Neural cell (in vitro differentiated cells): ENCODE measurements at regions not wholly inside any gene's neighbourhood (a gene's known extent, or its start where the extent isn't known, plus 50 kb on each side); places are given as distances from the start of the nearest gene placed in this dataset.

ENCODE experiments used
- H2AFZ ChIP-seq: fragments of 200-600, 300-800 bp; sonication (generic), shearing (Covaris generic); 2 replicates; pipeline ENCODE4 v1.6.0; 2014; ENCODE audit warnings: low read depth, mild to moderate bottlenecking, antibody characterized with exemption, low read length, moderate library complexity
- H3F3A ChIP-seq: fragments of 200-600 bp; shearing (Covaris generic); 2 replicates; pipeline ENCODE4 v1.6.1; 2016; ENCODE audit warnings: mild to moderate bottlenecking, moderate library complexity, mixed read lengths, antibody characterized with exemption, low read length; ENCODE audit not compliant: insufficient read depth, poor library complexity, severe bottlenecking
- H3K27ac ChIP-seq: fragments of 200-600, 300-800 bp; sonication (generic), shearing (Covaris generic); 2 replicates; pipeline ENCODE4 v1.5.1; 2014; ENCODE audit warnings: mild to moderate bottlenecking, low read length, moderate library complexity
- H3K27me3 ChIP-seq: fragments of 300-800, 200-600 bp; sonication (generic), shearing (Covaris generic); 2 replicates; pipeline ENCODE4 v1.6.0; 2014; ENCODE audit warnings: mild to moderate bottlenecking, low read depth, low read length, moderate library complexity; ENCODE audit not compliant: insufficient read depth
- H3K36me3 ChIP-seq: fragments of 300-800, 200-600 bp; sonication (generic), shearing (Covaris generic); 2 replicates; pipeline ENCODE4 v1.5.1; 2014; ENCODE audit warnings: mild to moderate bottlenecking, antibody characterized with exemption, low read length, moderate library complexity; ENCODE audit not compliant: insufficient read depth
- H3K4me2 ChIP-seq: fragments of 300-800, 200-600 bp; sonication (generic), shearing (Covaris generic); 2 replicates; pipeline ENCODE4 v1.6.0; 2014; ENCODE audit warnings: mild to moderate bottlenecking, low read length
- H3K4me3 ChIP-seq: fragments of 300-800, 200-600 bp; sonication (generic), shearing (Covaris generic); 2 replicates; pipeline ENCODE4 v1.5.1; 2014; ENCODE audit warnings: mild to moderate bottlenecking, low read length, moderate library complexity
- H3K79me2 ChIP-seq: fragments of 200-600 bp; shearing (Covaris generic); replicated peaks from 2 replicates; pipeline ENCODE4 v1.6.0; 2014; ENCODE audit warnings: mild to moderate bottlenecking, low read length, moderate library complexity; ENCODE audit not compliant: insufficient read depth
- H3K9ac ChIP-seq: fragments of 300-800, 200-600 bp; sonication (generic), shearing (Covaris generic); 2 replicates; pipeline ENCODE4 v1.6.1; 2016; ENCODE audit warnings: mild to moderate bottlenecking, low read length, mixed read lengths
- H3K9me2 ChIP-seq: fragments of 200-600 bp; shearing (Covaris generic); 2 replicates; pipeline ENCODE4 v1.6.1; 2016; ENCODE audit warnings: mild to moderate bottlenecking, low read length, mixed read lengths; ENCODE audit not compliant: insufficient read depth
- H3K9me3 ChIP-seq: fragments of 200-600, 300-800 bp; sonication (generic), shearing (Covaris generic); 2 replicates; pipeline ENCODE4 v1.6.1; 2016; ENCODE audit warnings: mild to moderate bottlenecking, mixed run types, low read length, moderate library complexity, mixed read lengths
- H4K20me1 ChIP-seq: fragments of 200-600 bp; shearing (Covaris generic); 2 replicates; pipeline ENCODE4 v1.6.1; 2016; ENCODE audit warnings: mild to moderate bottlenecking, mixed run types; ENCODE audit not compliant: insufficient read depth
- EP300 ChIP-seq: fragments of 450-650 bp; conservative IDR thresholded peaks from 2 replicates; pipeline ENCODE4 v1.6.1; 2014; ENCODE audit warnings: antibody characterized with exemption, mild to moderate bottlenecking, moderate library complexity; ENCODE audit not compliant: poor library complexity, severe bottlenecking
- EZH2 ChIP-seq: fragments of 200-600, 300-800 bp; shearing (Covaris generic), sonication (generic); IDR thresholded peaks from 2 replicates; pipeline ENCODE4 v1.6.1; 2014; ENCODE audit warnings: antibody characterized with exemption, low read length, borderline replicate concordance, mild to moderate bottlenecking; ENCODE audit not compliant: insufficient read depth, poor library complexity, severe bottlenecking
- MXI1 ChIP-seq: fragments of 450-650 bp; conservative IDR thresholded peaks from 2 replicates; pipeline ENCODE4 v1.6.1; 2014; ENCODE audit warnings: antibody characterized with exemption, mild to moderate bottlenecking; ENCODE audit not compliant: poor library complexity, severe bottlenecking
- POLR2AphosphoS5 ChIP-seq: IDR thresholded peaks from 2 replicates; pipeline ENCODE4 v1.6.1; 2012
- RAD21 ChIP-seq: fragments of 450-650 bp; conservative IDR thresholded peaks from 2 replicates; pipeline ENCODE4 v1.6.1; 2014; ENCODE audit warnings: antibody characterized with exemption, mild to moderate bottlenecking, moderate library complexity
- SMC3 ChIP-seq: fragments of 450-650 bp; conservative IDR thresholded peaks from 2 replicates; pipeline ENCODE4 v1.6.1; 2014; ENCODE audit warnings: antibody characterized with exemption, mild to moderate bottlenecking, moderate library complexity; ENCODE audit not compliant: poor library complexity
- TAF1 ChIP-seq: IDR thresholded peaks from 2 replicates; pipeline ENCODE4 v1.6.1; 2012; ENCODE audit warnings: low read depth
- TF ChIP-seq, protein P1 (sequence below): fragments of 450-650 bp; IDR thresholded peaks from 2 replicates; pipeline ENCODE4 v1.5.1; 2014; ENCODE audit warnings: antibody characterized with exemption, mild to moderate bottlenecking, moderate library complexity; ENCODE audit not compliant: poor library complexity, severe bottlenecking
- TF ChIP-seq, protein P2 (sequence below): IDR thresholded peaks from 2 replicates; pipeline ENCODE4 v1.6.1; 2012; ENCODE audit warnings: borderline replicate concordance

DNA sequence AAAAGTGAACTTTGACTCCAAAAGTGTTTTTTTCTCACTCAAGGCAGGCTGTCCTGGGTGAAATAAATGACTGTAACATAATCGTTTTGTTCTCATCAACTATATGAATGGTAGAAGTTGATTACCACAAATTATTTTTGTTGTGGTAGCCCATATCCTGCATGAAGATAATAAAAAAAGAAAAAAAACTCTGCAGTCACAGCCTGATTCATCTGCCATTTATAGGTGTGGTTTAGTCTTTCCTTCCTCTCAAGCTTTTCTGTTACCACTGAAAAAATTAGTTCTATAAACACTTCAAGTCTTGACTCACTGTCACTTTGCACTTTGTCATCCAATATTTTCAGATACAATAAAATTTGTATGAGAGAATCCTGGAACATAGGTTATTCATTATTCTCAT is 522.0 kb downstream of the PLCL1 start:
- H3K9me2 ChIP-seq: no peaks in the 10 kb centered on the region
- no peak overlapping the region for H3K9ac ChIP-seq
- H3F3A ChIP-seq: no peaks in the 10 kb centered on the region
- no peaks in the 10 kb centered on the region for H4K20me1 ChIP-seq
- no peak overlapping the region for H3K27ac ChIP-seq
- H3K79me2 ChIP-seq: no peaks in the 10 kb centered on the region
- H3K9me3 ChIP-seq: no peaks in the 10 kb centered on the region
- no peak overlapping the region for H3K4me3 ChIP-seq
- H2AFZ ChIP-seq: no peak overlapping the region
- H3K36me3 ChIP-seq: no peaks in the 10 kb centered on the region
- no peak overlapping the region for H3K4me2 ChIP-seq
- TF ChIP-seq, protein P1, sequence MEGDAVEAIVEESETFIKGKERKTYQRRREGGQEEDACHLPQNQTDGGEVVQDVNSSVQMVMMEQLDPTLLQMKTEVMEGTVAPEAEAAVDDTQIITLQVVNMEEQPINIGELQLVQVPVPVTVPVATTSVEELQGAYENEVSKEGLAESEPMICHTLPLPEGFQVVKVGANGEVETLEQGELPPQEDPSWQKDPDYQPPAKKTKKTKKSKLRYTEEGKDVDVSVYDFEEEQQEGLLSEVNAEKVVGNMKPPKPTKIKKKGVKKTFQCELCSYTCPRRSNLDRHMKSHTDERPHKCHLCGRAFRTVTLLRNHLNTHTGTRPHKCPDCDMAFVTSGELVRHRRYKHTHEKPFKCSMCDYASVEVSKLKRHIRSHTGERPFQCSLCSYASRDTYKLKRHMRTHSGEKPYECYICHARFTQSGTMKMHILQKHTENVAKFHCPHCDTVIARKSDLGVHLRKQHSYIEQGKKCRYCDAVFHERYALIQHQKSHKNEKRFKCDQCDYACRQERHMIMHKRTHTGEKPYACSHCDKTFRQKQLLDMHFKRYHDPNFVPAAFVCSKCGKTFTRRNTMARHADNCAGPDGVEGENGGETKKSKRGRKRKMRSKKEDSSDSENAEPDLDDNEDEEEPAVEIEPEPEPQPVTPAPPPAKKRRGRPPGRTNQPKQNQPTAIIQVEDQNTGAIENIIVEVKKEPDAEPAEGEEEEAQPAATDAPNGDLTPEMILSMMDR: no peak
- no peak for TF ChIP-seq POLR2AphosphoS5
- TF ChIP-seq, protein P2, sequence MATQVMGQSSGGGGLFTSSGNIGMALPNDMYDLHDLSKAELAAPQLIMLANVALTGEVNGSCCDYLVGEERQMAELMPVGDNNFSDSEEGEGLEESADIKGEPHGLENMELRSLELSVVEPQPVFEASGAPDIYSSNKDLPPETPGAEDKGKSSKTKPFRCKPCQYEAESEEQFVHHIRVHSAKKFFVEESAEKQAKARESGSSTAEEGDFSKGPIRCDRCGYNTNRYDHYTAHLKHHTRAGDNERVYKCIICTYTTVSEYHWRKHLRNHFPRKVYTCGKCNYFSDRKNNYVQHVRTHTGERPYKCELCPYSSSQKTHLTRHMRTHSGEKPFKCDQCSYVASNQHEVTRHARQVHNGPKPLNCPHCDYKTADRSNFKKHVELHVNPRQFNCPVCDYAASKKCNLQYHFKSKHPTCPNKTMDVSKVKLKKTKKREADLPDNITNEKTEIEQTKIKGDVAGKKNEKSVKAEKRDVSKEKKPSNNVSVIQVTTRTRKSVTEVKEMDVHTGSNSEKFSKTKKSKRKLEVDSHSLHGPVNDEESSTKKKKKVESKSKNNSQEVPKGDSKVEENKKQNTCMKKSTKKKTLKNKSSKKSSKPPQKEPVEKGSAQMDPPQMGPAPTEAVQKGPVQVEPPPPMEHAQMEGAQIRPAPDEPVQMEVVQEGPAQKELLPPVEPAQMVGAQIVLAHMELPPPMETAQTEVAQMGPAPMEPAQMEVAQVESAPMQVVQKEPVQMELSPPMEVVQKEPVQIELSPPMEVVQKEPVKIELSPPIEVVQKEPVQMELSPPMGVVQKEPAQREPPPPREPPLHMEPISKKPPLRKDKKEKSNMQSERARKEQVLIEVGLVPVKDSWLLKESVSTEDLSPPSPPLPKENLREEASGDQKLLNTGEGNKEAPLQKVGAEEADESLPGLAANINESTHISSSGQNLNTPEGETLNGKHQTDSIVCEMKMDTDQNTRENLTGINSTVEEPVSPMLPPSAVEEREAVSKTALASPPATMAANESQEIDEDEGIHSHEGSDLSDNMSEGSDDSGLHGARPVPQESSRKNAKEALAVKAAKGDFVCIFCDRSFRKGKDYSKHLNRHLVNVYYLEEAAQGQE: no peak
- no peak for TF ChIP-seq EP300
- no peak for TF ChIP-seq SMC3
- TF ChIP-seq TAF1: no peak
- TF ChIP-seq RAD21: no peak
- TF ChIP-seq EZH2: no peak
- H3K27me3 ChIP-seq: no peaks in the 10 kb centered on the region

DNA sequence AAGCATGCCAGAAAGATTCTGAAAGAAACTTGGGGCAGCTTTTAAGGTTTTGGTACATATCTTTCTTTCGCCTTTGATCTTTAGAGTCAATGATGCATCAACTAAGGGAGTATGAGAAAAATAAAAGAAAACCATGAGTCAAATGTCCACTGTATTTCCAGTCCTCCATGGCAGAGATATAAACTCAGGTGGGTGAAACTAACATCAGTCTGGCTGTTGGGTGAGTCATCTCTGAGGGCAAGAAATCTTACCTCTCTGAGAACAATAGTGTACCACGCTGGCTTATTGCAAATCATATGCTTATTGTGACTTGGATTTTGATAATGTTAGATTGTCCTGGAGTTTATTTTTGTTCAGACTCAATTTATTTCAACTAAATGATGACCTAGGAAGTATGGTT is 521.0 kb downstream of the PLCL1 start:
- no peak overlapping the region for H2AFZ ChIP-seq
- H3K36me3 ChIP-seq: no peaks in the 10 kb centered on the region
- H3F3A ChIP-seq: no peaks in the 10 kb centered on the region
- no peak overlapping the region for H3K4me2 ChIP-seq
- no peak for TF ChIP-seq POLR2AphosphoS5
- no peak for TF ChIP-seq TAF1
- no peak for TF ChIP-seq MXI1
- TF ChIP-seq, protein P2: no peak
- no peak for TF ChIP-seq SMC3
- no peaks in the 10 kb centered on the region for H3K79me2 ChIP-seq
- no peaks in the 10 kb centered on the region for H3K9me2 ChIP-seq
- H3K27me3 ChIP-seq: no peaks in the 10 kb centered on the region
- no peaks in the 10 kb centered on the region for H3K9me3 ChIP-seq
- no peak overlapping the region for H3K9ac ChIP-seq
- H3K27ac ChIP-seq: no peak overlapping the region
- H3K4me3 ChIP-seq: no peak overlapping the region
- H4K20me1 ChIP-seq: no peaks in the 10 kb centered on the region
